ENCODE measurements at regions not wholly inside any gene's neighbourhood (a gene's known extent, or its start where the extent isn't known, plus 50 kb on each side); places are given as distances from the start of the nearest gene placed in this dataset.

DNA sequence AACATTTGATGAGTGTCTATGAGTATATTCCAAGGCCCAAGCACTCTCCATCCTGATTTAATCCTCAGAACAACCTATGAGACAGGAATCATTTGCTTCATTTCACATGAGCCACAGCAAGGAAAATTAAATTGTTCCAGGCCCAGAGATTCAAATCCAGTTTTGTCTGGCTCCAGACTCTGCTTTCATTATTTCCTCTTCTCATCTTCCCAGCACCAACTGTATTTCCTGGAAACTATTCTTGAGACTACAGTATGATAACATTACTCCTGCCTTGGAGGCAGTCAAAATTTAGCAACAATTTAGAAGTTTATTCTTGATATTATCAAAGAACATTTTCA, 194.5 kb downstream of the ZNF608 start (continued):
- no peak for TF ChIP-seq CBFA2T3 (IDR thresholded peaks at IDR 0.05)
- TF ChIP-seq NBN (IDR thresholded peaks at IDR 0.05; ENCODE audit: low read depth) = no peak
- TF ChIP-seq PTTG1 (tag; IDR thresholded peaks at IDR 0.05; ENCODE audit: low read depth) = no peak
- no peak for TF ChIP-seq ZNF408 (CRISPR knock-in tag; IDR thresholded peaks at IDR 0.05; ENCODE audit: low read depth)
- TF ChIP-seq, protein P1, sequence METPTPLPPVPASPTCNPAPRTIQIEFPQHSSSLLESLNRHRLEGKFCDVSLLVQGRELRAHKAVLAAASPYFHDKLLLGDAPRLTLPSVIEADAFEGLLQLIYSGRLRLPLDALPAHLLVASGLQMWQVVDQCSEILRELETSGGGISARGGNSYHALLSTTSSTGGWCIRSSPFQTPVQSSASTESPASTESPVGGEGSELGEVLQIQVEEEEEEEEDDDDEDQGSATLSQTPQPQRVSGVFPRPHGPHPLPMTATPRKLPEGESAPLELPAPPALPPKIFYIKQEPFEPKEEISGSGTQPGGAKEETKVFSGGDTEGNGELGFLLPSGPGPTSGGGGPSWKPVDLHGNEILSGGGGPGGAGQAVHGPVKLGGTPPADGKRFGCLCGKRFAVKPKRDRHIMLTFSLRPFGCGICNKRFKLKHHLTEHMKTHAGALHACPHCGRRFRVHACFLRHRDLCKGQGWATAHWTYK (CRISPR knock-in tag; IDR thresholded peaks at IDR 0.05) = no peak
- no peak for TF ChIP-seq DNMT1 (IDR thresholded peaks at IDR 0.05)

DNA sequence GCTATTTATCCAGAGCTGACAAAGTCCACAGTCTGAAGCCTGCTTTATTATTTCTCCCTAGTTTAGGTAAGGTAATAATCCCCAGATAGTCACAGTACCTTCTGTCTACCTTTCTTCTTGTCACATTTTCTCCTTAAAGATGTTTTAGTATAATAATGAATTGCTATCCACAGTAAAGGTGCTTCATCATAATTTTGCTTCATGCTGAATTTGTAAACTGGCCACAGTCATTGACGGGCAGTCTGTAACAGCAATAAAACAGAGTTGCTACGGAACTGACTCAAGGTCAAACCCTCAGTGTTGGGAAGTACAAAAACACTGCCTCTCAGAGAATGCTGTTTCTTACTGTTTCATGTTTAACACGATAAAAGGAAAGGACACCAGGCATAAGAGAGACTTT, 195.7 kb downstream of the ZNF608 start:
- Histone ChIP-seq H3K4me3 (no peak overlapping the region), H3K79me2 (ENCODE audit: control insufficient read depth, insufficient read depth, low read length) (no peaks in the 10 kb centered on the region), H3K36me3 (ENCODE audit: control insufficient read depth, insufficient read depth, low read length) (no peaks in the 10 kb centered on the region), H2AFZ (ENCODE audit: low read depth, low read length) (no peak overlapping the region), H3K4me2 (ENCODE audit: insufficient read depth, low read length) (no peak overlapping the region), H3K9ac (ENCODE audit: insufficient read depth in 1 of 2, low read depth in 2 of 2, low read length in 2 of 2) (no peak overlapping the region), H3K27ac (ENCODE audit: extremely low read depth, low read depth, low read length) (no peak overlapping the region), H4K20me1 (replicated peaks; ENCODE audit: control insufficient read depth, insufficient read depth, low read length) (no peaks in the 10 kb centered on the region), H3K27me3 (ENCODE audit: control insufficient read depth in 2 of 2, insufficient read depth in 2 of 2, low read length in 2 of 2) (no peaks in the 10 kb centered on the region), H3K9me3 (replicated peaks; ENCODE audit: control insufficient read depth, insufficient read depth, low read depth, low read length) (no peaks in the 10 kb centered on the region), H3K4me1 (replicated peaks in 1 of 2; ENCODE audit: control insufficient read depth in 2 of 2, insufficient read depth in 2 of 2, low read length in 2 of 2) (no peaks in the 10 kb centered on the region), H3K9me1 (ENCODE audit: control insufficient read depth, insufficient read depth, low read length) (no peaks in the 10 kb centered on the region)
- in situ Hi-C loops (cut with MboI) = no loop called here
- intact Hi-C loops (cut with micrococcal nuclease) = no loop called here
- ATAC-seq = no peak
- FAIRE-seq = no peak
- BruUV-seq (replicated peaks) = no TSS peak
- 16% methylated on average over 3 of the region's 3 CpGs for WGBS (ENCODE audit: insufficient coverage, low coverage, missing lambda C conversion rate)
- no peak for DNase-seq (ENCODE audit: extremely low read depth in 1 of 4, low spot score in 3 of 4)
- CTCF ChIA-PET (ENCODE audit: low intra/inter-chr PET ratio) = no interaction called here
- POLR2A ChIA-PET = no interaction called here
- no peak for TF ChIP-seq HMG20B (CRISPR knock-in tag; IDR thresholded peaks at IDR 0.05)
- TF ChIP-seq ZNF274 (IDR thresholded peaks at IDR 0.05; ENCODE audit: borderline replicate concordance, low read depth, low read length) = no peak
- TF ChIP-seq FIP1L1 (IDR thresholded peaks at IDR 0.05; ENCODE audit: low read depth, low read length, poor library complexity, severe bottlenecking) = no peak
- TF ChIP-seq, protein P2, sequence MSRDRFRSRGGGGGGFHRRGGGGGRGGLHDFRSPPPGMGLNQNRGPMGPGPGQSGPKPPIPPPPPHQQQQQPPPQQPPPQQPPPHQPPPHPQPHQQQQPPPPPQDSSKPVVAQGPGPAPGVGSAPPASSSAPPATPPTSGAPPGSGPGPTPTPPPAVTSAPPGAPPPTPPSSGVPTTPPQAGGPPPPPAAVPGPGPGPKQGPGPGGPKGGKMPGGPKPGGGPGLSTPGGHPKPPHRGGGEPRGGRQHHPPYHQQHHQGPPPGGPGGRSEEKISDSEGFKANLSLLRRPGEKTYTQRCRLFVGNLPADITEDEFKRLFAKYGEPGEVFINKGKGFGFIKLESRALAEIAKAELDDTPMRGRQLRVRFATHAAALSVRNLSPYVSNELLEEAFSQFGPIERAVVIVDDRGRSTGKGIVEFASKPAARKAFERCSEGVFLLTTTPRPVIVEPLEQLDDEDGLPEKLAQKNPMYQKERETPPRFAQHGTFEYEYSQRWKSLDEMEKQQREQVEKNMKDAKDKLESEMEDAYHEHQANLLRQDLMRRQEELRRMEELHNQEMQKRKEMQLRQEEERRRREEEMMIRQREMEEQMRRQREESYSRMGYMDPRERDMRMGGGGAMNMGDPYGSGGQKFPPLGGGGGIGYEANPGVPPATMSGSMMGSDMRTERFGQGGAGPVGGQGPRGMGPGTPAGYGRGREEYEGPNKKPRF (IDR thresholded peaks at IDR 0.05; ENCODE audit: low read depth, low read length) = no peak
- TF ChIP-seq ESRRB (CRISPR knock-in tag; IDR thresholded peaks at IDR 0.05; ENCODE audit: borderline replicate concordance) = no peak
- no peak for TF ChIP-seq RFX5 (IDR thresholded peaks at IDR 0.05; ENCODE audit: low read depth, low read length)
- TF ChIP-seq ARID2 (IDR thresholded peaks at IDR 0.05) = no peak
- TF ChIP-seq CREBBP (IDR thresholded peaks at IDR 0.05; ENCODE audit: low read depth, low read length) = no peak
- TF ChIP-seq ZNF780A (CRISPR knock-in tag; IDR thresholded peaks at IDR 0.05) = no peak
- TF ChIP-seq MTA3 (IDR thresholded peaks at IDR 0.05; ENCODE audit: borderline replicate concordance) = no peak
- TF ChIP-seq ELF2 (CRISPR knock-in tag; IDR thresholded peaks at IDR 0.05) = no peak

Measured in K562 (cell line).